Gastrocnemius medialis (tissue), 4 donors: ENCODE measurements at regions not wholly inside any gene's neighbourhood (a gene's known extent, or its start where the extent isn't known, plus 50 kb on each side); places are given as distances from the start of the nearest gene placed in this dataset.

Source experiments
- ATAC-seq, 2 donors: fragments of 150-250 bp; one replicate each; pipeline ENCODE4 v1.9.1; 2016
- DNase-seq, 2 donors: peaks; one replicate each; pipeline ENCODE4 v3.0.0-alpha.2; 2019
- H3K27ac ChIP-seq, 4 donors: fragments of 200-600 bp; sonication (generic); 1 replicate in 1 of 4; 2 replicates in 3 of 4; pipeline ENCODE4 v1.5.1; 2016 to 2018; ENCODE audit warnings: mild to moderate bottlenecking in 2 of 4, moderate library complexity in 1 of 4
- H3K27me3 ChIP-seq, 3 donors: fragments of 200-600 bp; sonication (generic) in 2 of 3; 1 replicate in 1 of 3; 2 replicates in 2 of 3; pipeline versions ENCODE4 v1.5.1 to v1.6.0; 2016 to 2019; ENCODE audit warnings: mild to moderate bottlenecking in 1 of 3, moderate library complexity in 1 of 3
- H3K36me3 ChIP-seq, 2 donors: fragments of 200-600 bp; sonication (generic) in 1 of 2; one replicate each; pipeline ENCODE4 v1.5.1; 2017 to 2018
- H3K4me1 ChIP-seq, 2 donors: fragments of 200-600 bp; sonication (generic) in 1 of 2; one replicate each; pipeline ENCODE4 v1.5.1; 2016 to 2017; ENCODE audit warnings: mild to moderate bottlenecking in 2 of 2
- H3K4me3 ChIP-seq, 4 donors: fragments of 200-600 bp; sonication (generic) in 3 of 4; 1 replicate in 1 of 4; 2 replicates in 3 of 4; pipeline ENCODE4 v1.5.1; 2016 to 2019; ENCODE audit warnings: mild to moderate bottlenecking in 2 of 4
- H3K9me3 ChIP-seq, 3 donors: fragments of 200-600 bp; sonication (generic) in 2 of 3; 1 replicate in 1 of 3; 2 replicates in 2 of 3; pipeline ENCODE4 v1.5.1; 2016 to 2019
- CTCF ChIP-seq, 5 experiments: fragments of 450-650 bp in 3 of 5; fragments of 200-600 bp in 2 of 5; sonication (generic) in 2 of 5; IDR thresholded peaks in 4 of 5; conservative IDR thresholded peaks in 1 of 5; 1 replicate in 4 of 5; 2 replicates in 1 of 5; pipeline ENCODE4 v1.5.1; 2016 to 2019; ENCODE audit warnings: antibody characterized with exemption in 5 of 5, mild to moderate bottlenecking in 3 of 5, moderate library complexity in 3 of 5
- POLR2A ChIP-seq, 2 donors: fragments of 450-650 bp; IDR thresholded peaks; one replicate each; pipeline ENCODE4 v1.6.1; 2017; ENCODE audit warnings: antibody characterized with exemption in 2 of 2, mild to moderate bottlenecking in 2 of 2, moderate library complexity in 2 of 2
- in situ Hi-C, 4 donors: fragments of 200-750 bp; cut with MboI; loops; one replicate each; pipeline versions ENCODE4 v1.15.0 to v1.8.0; 2017; ENCODE audit warnings: low sequenced_read_pairs in 4 of 4
- intact Hi-C: fragments of 100-400 bp; cut with DNase I; formaldehyde crosslinking; loops from one replicate; pipeline ENCODE4 v1.15.1; 2023; ENCODE audit warnings: low total_unique reads

GRCh38 chr5:145129797-145130196 is 705.3 kb downstream of the PRELID2 start:
- H3K36me3 ChIP-seq = no peaks in the 10 kb centered on the region
- ATAC-seq (no peak), DNase-seq (no peak)
- no peaks in the 10 kb centered on the region for H3K4me1 ChIP-seq
- H3K9me3 ChIP-seq = no peaks in the 10 kb centered on the region
- in situ Hi-C loops (no loop called here), intact Hi-C loops (no loop called here)
- H3K27me3 ChIP-seq = no peaks in the 10 kb centered on the region
- no peak overlapping the region for H3K4me3 ChIP-seq
- no peak overlapping the region for H3K27ac ChIP-seq
- TF ChIP-seq CTCF (IDR thresholded peaks at IDR 0.05 in 4 of 5, conservative IDR thresholded peaks at IDR 0.05 in 1 of 5) (no peak), POLR2A (IDR thresholded peaks at IDR 0.05) (no peak)

GRCh38 chr5:145124806-145125205 is 710.3 kb downstream of the PRELID2 start:
- TF ChIP-seq CTCF (IDR thresholded peaks at IDR 0.05 in 4 of 5, conservative IDR thresholded peaks at IDR 0.05 in 1 of 5) (no peak), POLR2A (IDR thresholded peaks at IDR 0.05) (no peak)
- intact Hi-C loops (no loop called here), in situ Hi-C loops (no loop called here)
- H3K4me3 ChIP-seq = no peak overlapping the region
- no peaks in the 10 kb centered on the region for H3K9me3 ChIP-seq
- H3K36me3 ChIP-seq = no peaks in the 10 kb centered on the region
- ATAC-seq (no peak), DNase-seq (no peak)
- H3K27me3 ChIP-seq = no peaks in the 10 kb centered on the region
- H3K27ac ChIP-seq = no peak overlapping the region
- no peaks in the 10 kb centered on the region for H3K4me1 ChIP-seq

- in situ Hi-C loops = no loop called here
- no peak for ATAC-seq
- H3K36me3 ChIP-seq = no peaks in the 10 kb centered on the region
Measured at GRCh38 chr5:145118611-145119010, 716.5 kb downstream of the PRELID2 start.

GRCh38 chr5:145118127-145118526 is 717.0 kb downstream of the PRELID2 start:
- H3K36me3 ChIP-seq = no peaks in the 10 kb centered on the region
- H3K9me3 ChIP-seq = no peaks in the 10 kb centered on the region
- intact Hi-C loops (no loop called here), in situ Hi-C loops (no loop called here)
- no peak for TF ChIP-seq CTCF (IDR thresholded peaks at IDR 0.05 in 4 of 5, conservative IDR thresholded peaks at IDR 0.05 in 1 of 5)
- TF ChIP-seq POLR2A (IDR thresholded peaks at IDR 0.05) = no peak
- no peak overlapping the region for H3K4me3 ChIP-seq
- no peaks in the 10 kb centered on the region for H3K4me1 ChIP-seq
- DNase-seq (no peak), ATAC-seq (no peak)
- H3K27ac ChIP-seq = no peak overlapping the region
- H3K27me3 ChIP-seq = no peaks in the 10 kb centered on the region

More at GRCh38 chr5:145118611-145119010, 716.5 kb downstream of the PRELID2 start:
- Histone ChIP-seq H3K4me3 (no peak overlapping the region), H3K9me3 (no peaks in the 10 kb centered on the region), H3K27me3 (no peaks in the 10 kb centered on the region), H3K4me1 (no peaks in the 10 kb centered on the region), H3K27ac (no peak overlapping the region)
- DNase-seq = no peak
- TF ChIP-seq CTCF (IDR thresholded peaks at IDR 0.05 in 4 of 5, conservative IDR thresholded peaks at IDR 0.05 in 1 of 5) (no peak), POLR2A (IDR thresholded peaks at IDR 0.05) (no peak)
- intact Hi-C loops = no loop called here

GRCh38 chr5:145117285-145117684 is 717.9 kb downstream of the PRELID2 start:
- Histone ChIP-seq H3K9me3 (no peaks in the 10 kb centered on the region), H3K4me1 (no peaks in the 10 kb centered on the region), H3K4me3 (no peak overlapping the region), H3K27ac (no peak overlapping the region), H3K36me3 (no peaks in the 10 kb centered on the region), H3K27me3 (no peaks in the 10 kb centered on the region)
- DNase-seq = no peak
- TF ChIP-seq CTCF (IDR thresholded peaks at IDR 0.05 in 4 of 5, conservative IDR thresholded peaks at IDR 0.05 in 1 of 5) (no peak), POLR2A (IDR thresholded peaks at IDR 0.05) (no peak)
- no peak for ATAC-seq
- in situ Hi-C loops = no loop called here
- intact Hi-C loops = no loop called here
